Hepatocyte (in vitro differentiated cells): ENCODE measurements at regions not wholly inside any gene's neighbourhood (a gene's known extent, or its start where the extent isn't known, plus 50 kb on each side); places are given as distances from the start of the nearest gene placed in this dataset.

Experiments used
- EZH2 ChIP-seq: fragments of 200-600 bp; sonication (generic); IDR thresholded peaks from 2 replicates; pipeline ENCODE4 v1.6.1; 2016; ENCODE audit warnings: antibody characterized with exemption, mild to moderate bottlenecking, borderline replicate concordance
- EZH2phosphoT487 ChIP-seq: fragments of 200-600 bp; sonication (generic); IDR thresholded peaks from one replicate; pipeline ENCODE4 v1.6.1; 2018; ENCODE audit warnings: antibody characterized with exemption, mild to moderate bottlenecking, low read depth, moderate library complexity; ENCODE audit not compliant: unreplicated experiment, severe bottlenecking
- TF ChIP-seq, protein P1 (sequence below): fragments of 200-600 bp; sonication (generic); IDR thresholded peaks from 2 replicates; pipeline ENCODE4 v1.5.1; 2016; ENCODE audit warnings: antibody characterized with exemption, mild to moderate bottlenecking; ENCODE audit not compliant: poor library complexity

DNA sequence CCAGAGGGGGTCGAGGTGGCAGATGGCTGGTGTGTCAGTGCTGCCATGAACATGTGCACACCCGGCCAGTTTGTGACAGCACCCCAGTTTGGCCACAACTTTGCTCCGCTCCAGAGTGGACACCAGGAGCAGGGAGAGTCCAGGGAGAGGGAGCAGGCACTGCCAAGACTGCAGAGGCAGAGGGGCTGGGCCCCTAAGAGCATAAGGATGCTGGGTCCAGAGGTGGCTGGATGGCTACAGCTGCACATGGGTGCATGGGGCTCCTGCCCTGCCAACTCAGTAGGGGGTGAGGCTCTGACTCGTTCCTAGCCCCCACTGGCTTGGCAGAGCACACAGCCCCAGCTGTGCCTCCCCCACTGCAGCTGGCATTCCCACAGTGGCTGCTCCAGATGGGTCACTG lies 999.2 kb upstream of the CRIM1 start:
- TF ChIP-seq, protein P1, sequence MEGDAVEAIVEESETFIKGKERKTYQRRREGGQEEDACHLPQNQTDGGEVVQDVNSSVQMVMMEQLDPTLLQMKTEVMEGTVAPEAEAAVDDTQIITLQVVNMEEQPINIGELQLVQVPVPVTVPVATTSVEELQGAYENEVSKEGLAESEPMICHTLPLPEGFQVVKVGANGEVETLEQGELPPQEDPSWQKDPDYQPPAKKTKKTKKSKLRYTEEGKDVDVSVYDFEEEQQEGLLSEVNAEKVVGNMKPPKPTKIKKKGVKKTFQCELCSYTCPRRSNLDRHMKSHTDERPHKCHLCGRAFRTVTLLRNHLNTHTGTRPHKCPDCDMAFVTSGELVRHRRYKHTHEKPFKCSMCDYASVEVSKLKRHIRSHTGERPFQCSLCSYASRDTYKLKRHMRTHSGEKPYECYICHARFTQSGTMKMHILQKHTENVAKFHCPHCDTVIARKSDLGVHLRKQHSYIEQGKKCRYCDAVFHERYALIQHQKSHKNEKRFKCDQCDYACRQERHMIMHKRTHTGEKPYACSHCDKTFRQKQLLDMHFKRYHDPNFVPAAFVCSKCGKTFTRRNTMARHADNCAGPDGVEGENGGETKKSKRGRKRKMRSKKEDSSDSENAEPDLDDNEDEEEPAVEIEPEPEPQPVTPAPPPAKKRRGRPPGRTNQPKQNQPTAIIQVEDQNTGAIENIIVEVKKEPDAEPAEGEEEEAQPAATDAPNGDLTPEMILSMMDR, result no peak
- TF ChIP-seq EZH2 (no peak), EZH2phosphoT487 (no peak)
